ENCODE measurements at regions not wholly inside any gene's neighbourhood (a gene's known extent, or its start where the extent isn't known, plus 50 kb on each side); places are given as distances from the start of the nearest gene placed in this dataset.

GRCh38 chr4:4720646-4721045 is 138.8 kb upstream of the MSX1 start:
- intact Hi-C loops (cut with DNase I): no loop called here
- ATAC-seq (no peak), DNase-seq (no peak)
- Histone ChIP-seq H3K9me3 (peaks cover 1% of the 10 kb centered on the region), H3K4me3 (no peak overlapping the region), H3K27ac (no peak overlapping the region), H3K4me1 (no peaks in the 10 kb centered on the region), H3K36me3 (no peaks in the 10 kb centered on the region), H3K27me3 (no peaks in the 10 kb centered on the region)
- TF ChIP-seq CTCF (IDR thresholded peaks at IDR 0.05): no peak

GRCh38 chr4:4719436-4719835 is 140.0 kb upstream of the MSX1 start:
- Histone ChIP-seq H3K4me3 (no peak overlapping the region), H3K27ac (no peak overlapping the region), H3K9me3 (no peaks in the 10 kb centered on the region), H3K36me3 (no peaks in the 10 kb centered on the region), H3K27me3 (no peaks in the 10 kb centered on the region), H3K4me1 (no peaks in the 10 kb centered on the region)
- TF ChIP-seq CTCF (IDR thresholded peaks at IDR 0.05): no peak
- ATAC-seq: no peak
- no peak for DNase-seq
- intact Hi-C loops (cut with DNase I): no loop called here

GRCh38 chr4:4717692-4718091 is 141.8 kb upstream of the MSX1 start:
- Histone ChIP-seq H3K27me3 (no peaks in the 10 kb centered on the region), H3K4me3 (no peak overlapping the region), H3K27ac (no peak overlapping the region), H3K4me1 (no peaks in the 10 kb centered on the region), H3K9me3 (no peaks in the 10 kb centered on the region), H3K36me3 (no peaks in the 10 kb centered on the region)
- DNase-seq (no peak), ATAC-seq (no peak)
- TF ChIP-seq CTCF (IDR thresholded peaks at IDR 0.05): no peak
- intact Hi-C loops (cut with DNase I): no loop called here

DNA sequence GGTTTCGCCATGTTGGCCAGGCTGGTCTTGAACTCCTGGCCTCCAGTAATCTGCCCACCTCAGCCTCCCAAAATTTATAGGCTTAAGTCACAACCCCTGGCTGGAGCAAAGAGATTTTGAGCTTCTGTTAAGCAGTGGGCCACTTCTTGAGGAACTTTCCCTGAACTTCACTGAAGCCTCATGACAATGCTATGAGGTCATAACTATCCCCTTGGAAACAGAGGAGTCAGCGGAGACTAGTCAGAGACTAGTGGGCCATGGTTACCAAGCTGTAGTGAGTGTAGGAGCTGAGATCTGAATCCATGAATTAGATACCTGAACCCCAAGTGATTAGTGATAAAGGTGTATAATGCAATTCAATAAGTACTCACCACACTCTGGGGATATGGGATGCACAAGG is 145.1 kb upstream of the MSX1 start:
- intact Hi-C loops (cut with DNase I): no loop called here
- no peaks in the 10 kb centered on the region for H3K4me1 ChIP-seq
- H3K9me3 ChIP-seq: no peaks in the 10 kb centered on the region
- DNase-seq: no peak
- H3K27ac ChIP-seq: no peak overlapping the region
- no peak overlapping the region for H3K4me3 ChIP-seq
- TF ChIP-seq CTCF (IDR thresholded peaks at IDR 0.05): no peak
- no peak for ATAC-seq
- H3K27me3 ChIP-seq: no peaks in the 10 kb centered on the region
- no peaks in the 10 kb centered on the region for H3K36me3 ChIP-seq

DNA sequence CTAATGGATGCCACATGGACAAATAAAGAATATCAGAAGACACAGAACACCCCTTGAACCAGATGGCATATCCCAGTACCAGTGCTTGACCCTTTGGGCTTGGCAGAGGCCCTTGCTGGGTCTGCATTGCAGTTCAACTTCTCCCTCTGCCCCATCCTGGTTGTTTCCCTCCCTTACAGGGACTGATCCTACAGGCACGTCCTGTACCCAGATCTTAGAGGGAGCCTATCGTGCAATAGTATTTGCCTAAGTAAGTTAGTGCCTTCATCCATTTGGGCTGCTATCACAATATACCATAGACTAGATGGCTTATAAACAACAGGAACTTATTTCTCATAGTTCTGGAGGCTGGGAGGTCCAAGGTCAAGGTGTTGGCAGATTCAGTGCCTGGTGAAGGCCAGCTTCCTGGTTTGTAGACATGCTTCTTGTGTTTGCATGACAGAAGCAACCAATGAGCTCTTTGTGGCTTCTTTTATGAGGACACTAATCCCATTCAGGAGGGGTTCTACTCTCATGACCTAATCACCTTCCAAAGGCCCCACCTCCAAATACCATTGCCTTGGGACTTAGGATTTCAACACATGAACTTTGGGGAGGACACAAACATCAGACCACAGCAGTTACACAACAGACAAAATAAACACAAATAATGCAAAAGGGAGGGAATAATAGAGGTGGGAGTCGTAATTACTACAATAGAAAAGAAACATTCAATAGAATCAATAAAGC is 146.5 kb upstream of the MSX1 start:
- Histone ChIP-seq H3K4me3 (no peak overlapping the region), H3K9me3 (no peaks in the 10 kb centered on the region), H3K27ac (no peak overlapping the region), H3K27me3 (no peaks in the 10 kb centered on the region), H3K36me3 (no peaks in the 10 kb centered on the region), H3K4me1 (no peaks in the 10 kb centered on the region)
- intact Hi-C loops (cut with DNase I): no loop called here
- TF ChIP-seq CTCF (IDR thresholded peaks at IDR 0.05): no peak
- DNase-seq: no peak
- ATAC-seq: no peak

GRCh38 chr4:4711902-4712301 is 147.6 kb upstream of the MSX1 start:
- Histone ChIP-seq H3K9me3 (no peaks in the 10 kb centered on the region), H3K4me1 (no peaks in the 10 kb centered on the region), H3K27ac (no peak overlapping the region), H3K4me3 (no peak overlapping the region), H3K27me3 (no peaks in the 10 kb centered on the region), H3K36me3 (no peaks in the 10 kb centered on the region)
- intact Hi-C loops (cut with DNase I): no loop called here
- TF ChIP-seq CTCF (IDR thresholded peaks at IDR 0.05): no peak
- ATAC-seq (no peak), DNase-seq (no peak)

Data from upper lobe of right lung (tissue), 1 donor.